HEK293T (cell line): ENCODE measurements at regions not wholly inside any gene's neighbourhood (a gene's known extent, or its start where the extent isn't known, plus 50 kb on each side); places are given as distances from the start of the nearest gene placed in this dataset.

Experiments used
- BHLHE40 ChIP-seq: fragments of 450-650 bp; IDR thresholded peaks from 2 replicates; pipeline ENCODE4 v1.6.1; 2016; ENCODE audit warnings: mild to moderate bottlenecking, moderate library complexity, borderline replicate concordance
- ELF4 ChIP-seq: fragments of 450-650 bp; IDR thresholded peaks from 2 replicates; pipeline ENCODE4 v1.6.1; 2017; ENCODE audit warnings: antibody characterized with exemption
- L3MBTL2 ChIP-seq: fragments of 450-650 bp; conservative IDR thresholded peaks from 2 replicates; pipeline ENCODE4 v1.6.1; 2016; ENCODE audit warnings: mild to moderate bottlenecking
- SP1 ChIP-seq: fragments of 450-650 bp; IDR thresholded peaks from 2 replicates; pipeline ENCODE4 v1.6.1; 2017
- ZNF384 ChIP-seq: fragments of 450-650 bp; IDR thresholded peaks from 2 replicates; pipeline ENCODE4 v1.6.1; 2016

GRCh38 chr18:22067682-22068081 lies 101.7 kb upstream of the GATA6 start:
- TF ChIP-seq ELF4 = no peak
- TF ChIP-seq SP1 = no peak
- no peak for TF ChIP-seq ZNF384
- no peak for TF ChIP-seq BHLHE40
- TF ChIP-seq L3MBTL2 = no peak
